GM12878 (cell line): ENCODE measurements at regions not wholly inside any gene's neighbourhood (a gene's known extent, or its start where the extent isn't known, plus 50 kb on each side); places are given as distances from the start of the nearest gene placed in this dataset.

Experiments
- CHD2 ChIP-seq: IDR thresholded peaks from 2 replicates; pipeline ENCODE4 v1.6.1; 2011; ENCODE audit warnings: low read depth, low read length, improper control_type of control experiment, borderline replicate concordance
- MAX ChIP-seq: IDR thresholded peaks from 2 replicates; pipeline ENCODE4 v1.6.1; 2012; ENCODE audit warnings: low read depth, low read length, improper control_type of control experiment
- MTA2 ChIP-seq: fragments of 450-650 bp; IDR thresholded peaks from 2 replicates; pipeline ENCODE4 v1.6.1; 2016; ENCODE audit warnings: low read depth, mild to moderate bottlenecking, moderate library complexity
- POU2F2 ChIP-seq: IDR thresholded peaks from 3 replicates; pipeline ENCODE4 v1.6.1; 2011; ENCODE audit warnings: low read depth, mild to moderate bottlenecking, low read length, borderline replicate concordance
- YBX1 ChIP-seq: fragments of 450-650 bp; IDR thresholded peaks from 2 replicates; pipeline ENCODE4 v1.6.1; 2016; ENCODE audit warnings: antibody characterized with exemption
- YY1 ChIP-seq: IDR thresholded peaks from 2 replicates; pipeline ENCODE4 v1.6.1; 2011; ENCODE audit warnings: low read depth, mild to moderate bottlenecking, low read length
- ZNF274 ChIP-seq: IDR thresholded peaks from one replicate; pipeline ENCODE4 v1.8.0; 2011; ENCODE audit not compliant: insufficient read length, insufficient read depth
- TF ChIP-seq, protein P1 (sequence below): fragments of 450-650 bp; IDR thresholded peaks from 2 replicates; pipeline ENCODE4 v1.6.1; 2017; ENCODE audit warnings: mild to moderate bottlenecking, moderate library complexity
- TF ChIP-seq, protein P2 (sequence below): fragments of 450-650 bp; IDR thresholded peaks from 2 replicates; pipeline ENCODE4 v1.6.1; 2018; ENCODE audit warnings: mild to moderate bottlenecking, low read depth, moderate library complexity; ENCODE audit not compliant: partially characterized antibody
- TF ChIP-seq, protein P3 (sequence below): fragments of 450-650 bp; formaldehyde crosslinking; IDR thresholded peaks from 2 replicates; pipeline ENCODE4 v1.4.0; 2022; ENCODE audit warnings: mild to moderate bottlenecking, moderate library complexity

DNA sequence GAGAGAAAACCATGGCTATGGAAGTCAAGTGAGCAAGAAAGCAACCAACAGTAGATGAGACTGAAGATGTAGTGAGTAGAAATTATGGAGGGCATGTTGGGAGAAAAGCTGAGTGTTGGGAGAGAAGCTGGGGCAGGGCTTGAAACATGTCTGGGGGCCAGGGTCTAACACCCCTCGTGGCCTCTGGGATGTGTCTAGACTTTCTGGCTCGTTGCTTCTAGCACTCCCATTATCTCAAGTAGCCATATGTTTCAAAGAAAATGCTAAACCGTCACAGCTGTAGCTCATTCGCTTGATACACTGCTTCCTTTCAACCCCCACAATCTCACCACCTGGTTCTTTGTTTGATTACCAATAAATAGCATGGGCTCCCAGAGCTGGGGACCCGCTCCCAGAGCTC lies 83.8 kb upstream of the BCHE start (continued):
- TF ChIP-seq, protein P1, sequence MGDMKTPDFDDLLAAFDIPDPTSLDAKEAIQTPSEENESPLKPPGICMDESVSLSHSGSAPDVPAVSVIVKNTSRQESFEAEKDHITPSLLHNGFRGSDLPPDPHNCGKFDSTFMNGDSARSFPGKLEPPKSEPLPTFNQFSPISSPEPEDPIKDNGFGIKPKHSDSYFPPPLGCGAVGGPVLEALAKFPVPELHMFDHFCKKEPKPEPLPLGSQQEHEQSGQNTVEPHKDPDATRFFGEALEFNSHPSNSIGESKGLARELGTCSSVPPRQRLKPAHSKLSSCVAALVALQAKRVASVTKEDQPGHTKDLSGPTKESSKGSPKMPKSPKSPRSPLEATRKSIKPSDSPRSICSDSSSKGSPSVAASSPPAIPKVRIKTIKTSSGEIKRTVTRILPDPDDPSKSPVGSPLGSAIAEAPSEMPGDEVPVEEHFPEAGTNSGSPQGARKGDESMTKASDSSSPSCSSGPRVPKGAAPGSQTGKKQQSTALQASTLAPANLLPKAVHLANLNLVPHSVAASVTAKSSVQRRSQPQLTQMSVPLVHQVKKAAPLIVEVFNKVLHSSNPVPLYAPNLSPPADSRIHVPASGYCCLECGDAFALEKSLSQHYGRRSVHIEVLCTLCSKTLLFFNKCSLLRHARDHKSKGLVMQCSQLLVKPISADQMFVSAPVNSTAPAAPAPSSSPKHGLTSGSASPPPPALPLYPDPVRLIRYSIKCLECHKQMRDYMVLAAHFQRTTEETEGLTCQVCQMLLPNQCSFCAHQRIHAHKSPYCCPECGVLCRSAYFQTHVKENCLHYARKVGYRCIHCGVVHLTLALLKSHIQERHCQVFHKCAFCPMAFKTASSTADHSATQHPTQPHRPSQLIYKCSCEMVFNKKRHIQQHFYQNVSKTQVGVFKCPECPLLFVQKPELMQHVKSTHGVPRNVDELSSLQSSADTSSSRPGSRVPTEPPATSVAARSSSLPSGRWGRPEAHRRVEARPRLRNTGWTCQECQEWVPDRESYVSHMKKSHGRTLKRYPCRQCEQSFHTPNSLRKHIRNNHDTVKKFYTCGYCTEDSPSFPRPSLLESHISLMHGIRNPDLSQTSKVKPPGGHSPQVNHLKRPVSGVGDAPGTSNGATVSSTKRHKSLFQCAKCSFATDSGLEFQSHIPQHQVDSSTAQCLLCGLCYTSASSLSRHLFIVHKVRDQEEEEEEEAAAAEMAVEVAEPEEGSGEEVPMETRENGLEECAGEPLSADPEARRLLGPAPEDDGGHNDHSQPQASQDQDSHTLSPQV = no peak
- TF ChIP-seq, protein P2, sequence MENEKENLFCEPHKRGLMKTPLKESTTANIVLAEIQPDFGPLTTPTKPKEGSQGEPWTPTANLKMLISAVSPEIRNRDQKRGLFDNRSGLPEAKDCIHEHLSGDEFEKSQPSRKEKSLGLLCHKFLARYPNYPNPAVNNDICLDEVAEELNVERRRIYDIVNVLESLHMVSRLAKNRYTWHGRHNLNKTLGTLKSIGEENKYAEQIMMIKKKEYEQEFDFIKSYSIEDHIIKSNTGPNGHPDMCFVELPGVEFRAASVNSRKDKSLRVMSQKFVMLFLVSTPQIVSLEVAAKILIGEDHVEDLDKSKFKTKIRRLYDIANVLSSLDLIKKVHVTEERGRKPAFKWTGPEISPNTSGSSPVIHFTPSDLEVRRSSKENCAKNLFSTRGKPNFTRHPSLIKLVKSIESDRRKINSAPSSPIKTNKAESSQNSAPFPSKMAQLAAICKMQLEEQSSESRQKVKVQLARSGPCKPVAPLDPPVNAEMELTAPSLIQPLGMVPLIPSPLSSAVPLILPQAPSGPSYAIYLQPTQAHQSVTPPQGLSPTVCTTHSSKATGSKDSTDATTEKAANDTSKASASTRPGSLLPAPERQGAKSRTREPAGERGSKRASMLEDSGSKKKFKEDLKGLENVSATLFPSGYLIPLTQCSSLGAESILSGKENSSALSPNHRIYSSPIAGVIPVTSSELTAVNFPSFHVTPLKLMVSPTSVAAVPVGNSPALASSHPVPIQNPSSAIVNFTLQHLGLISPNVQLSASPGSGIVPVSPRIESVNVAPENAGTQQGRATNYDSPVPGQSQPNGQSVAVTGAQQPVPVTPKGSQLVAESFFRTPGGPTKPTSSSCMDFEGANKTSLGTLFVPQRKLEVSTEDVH = no peak
- TF ChIP-seq MAX (no peak), CHD2 (no peak), MTA2 (no peak), POU2F2 (no peak), YY1 (no peak), ZNF274 (no peak), YBX1 (no peak)
- TF ChIP-seq, protein P3, sequence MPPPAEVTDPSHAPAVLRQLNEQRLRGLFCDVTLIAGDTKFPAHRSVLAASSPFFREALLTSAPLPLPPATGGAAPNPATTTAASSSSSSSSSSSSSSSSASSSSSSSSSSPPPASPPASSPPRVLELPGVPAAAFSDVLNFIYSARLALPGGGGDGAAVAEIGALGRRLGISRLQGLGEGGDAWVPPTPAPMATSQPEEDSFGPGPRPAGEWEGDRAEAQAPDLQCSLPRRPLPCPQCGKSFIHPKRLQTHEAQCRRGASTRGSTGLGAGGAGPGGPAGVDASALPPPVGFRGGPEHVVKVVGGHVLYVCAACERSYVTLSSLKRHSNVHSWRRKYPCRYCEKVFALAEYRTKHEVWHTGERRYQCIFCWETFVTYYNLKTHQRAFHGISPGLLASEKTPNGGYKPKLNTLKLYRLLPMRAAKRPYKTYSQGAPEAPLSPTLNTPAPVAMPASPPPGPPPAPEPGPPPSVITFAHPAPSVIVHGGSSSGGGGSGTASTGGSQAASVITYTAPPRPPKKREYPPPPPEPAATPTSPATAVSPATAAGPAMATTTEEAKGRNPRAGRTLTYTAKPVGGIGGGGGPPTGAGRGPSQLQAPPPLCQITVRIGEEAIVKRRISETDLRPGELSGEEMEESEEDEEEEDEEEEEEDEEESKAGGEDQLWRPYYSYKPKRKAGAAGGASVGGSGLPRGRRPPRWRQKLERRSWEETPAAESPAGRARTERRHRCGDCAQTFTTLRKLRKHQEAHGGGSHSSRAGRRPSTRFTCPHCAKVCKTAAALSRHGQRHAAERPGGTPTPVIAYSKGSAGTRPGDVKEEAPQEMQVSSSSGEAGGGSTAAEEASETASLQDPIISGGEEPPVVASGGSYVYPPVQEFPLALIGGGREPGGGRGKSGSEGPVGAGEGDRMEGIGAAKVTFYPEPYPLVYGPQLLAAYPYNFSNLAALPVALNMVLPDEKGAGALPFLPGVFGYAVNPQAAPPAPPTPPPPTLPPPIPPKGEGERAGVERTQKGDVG (CRISPR knock-in tag) = no peak
